ENCODE measurements at regions not wholly inside any gene's neighbourhood (a gene's known extent, or its start where the extent isn't known, plus 50 kb on each side); places are given as distances from the start of the nearest gene placed in this dataset.

DNA sequence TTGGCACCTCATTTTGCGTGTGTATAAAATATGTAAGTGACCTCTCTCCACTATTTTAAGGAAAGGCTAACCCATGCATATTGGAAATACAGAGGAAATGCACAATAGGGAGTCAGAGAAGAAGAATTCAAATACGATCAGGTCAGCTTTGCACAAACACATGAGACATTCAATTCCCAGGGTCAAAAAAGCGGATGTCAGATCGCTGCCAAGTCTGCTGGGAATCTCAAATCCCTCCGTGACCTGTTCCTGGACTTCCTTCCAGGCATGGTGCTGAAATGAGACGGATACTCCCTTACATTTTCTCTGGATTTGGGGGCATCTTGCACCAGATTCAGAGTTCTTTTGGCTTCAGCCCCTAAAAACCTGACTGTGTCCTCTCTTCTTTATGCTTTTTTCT, 91.9 kb upstream of the PRKCQ start:
- Histone ChIP-seq H3K9ac (ENCODE audit: low read length) (no peak overlapping the region), H3K27me3 (ENCODE audit: insufficient read depth, low read length) (peaks cover 69% of the 10 kb centered on the region), H3K4me3 (replicated peaks in 1 of 2; ENCODE audit: low read depth in 1 of 2, low read length in 2 of 2) (no peak overlapping the region), H3K36me3 (ENCODE audit: control insufficient read depth in 1 of 2, insufficient read depth in 2 of 2, low read length in 2 of 2) (no peaks in the 10 kb centered on the region), H3K9me3 (ENCODE audit: control insufficient read depth in 1 of 2, insufficient read depth in 1 of 2, low read depth in 1 of 2, low read length in 2 of 2) (no peaks in the 10 kb centered on the region), H3K9me2 (ENCODE audit: insufficient read depth) (no peaks in the 10 kb centered on the region), H3K4me2 (ENCODE audit: low read length) (no peak overlapping the region), H3K27ac (ENCODE audit: low read depth, low read length) (no peak overlapping the region), H4K20me1 (ENCODE audit: insufficient read depth) (no peaks in the 10 kb centered on the region), H3K4me1 (ENCODE audit: control insufficient read depth in 1 of 2, insufficient read depth in 2 of 2, low read length in 2 of 2) (no peaks in the 10 kb centered on the region), H2AFZ (ENCODE audit: low read depth, low read length, poor library complexity, severe bottlenecking) (no peak overlapping the region), H3K79me2 (ENCODE audit: insufficient read depth, low read length) (no peaks in the 10 kb centered on the region)
- CTCF ChIA-PET: interaction anchor here (0.9 kb wide), 1 partner anchor 8 kb away, joined by 3 read pairs; no protein-coding TSS in a partner anchor
- ATAC-seq (no peak), DNase-seq (ENCODE audit: low read depth, low spot score) (no peak)
- no peak for TF ChIP-seq EZH2phosphoT487 (IDR thresholded peaks at IDR 0.05; ENCODE audit: borderline replicate concordance)
- no peak for TF ChIP-seq EGR1 (IDR thresholded peaks at IDR 0.05; ENCODE audit: low read depth)
- TF ChIP-seq POLR2A (IDR thresholded peaks at IDR 0.05; ENCODE audit: borderline replicate concordance, extremely low read depth, insufficient read depth, insufficient read length): no peak
- TF ChIP-seq SRF (IDR thresholded peaks at IDR 0.05; ENCODE audit: low read depth): no peak
- TF ChIP-seq CEBPB (IDR thresholded peaks at IDR 0.05; ENCODE audit: low read depth): no peak
- no peak for TF ChIP-seq ZFX (IDR thresholded peaks at IDR 0.05)
- TF ChIP-seq, protein P1, sequence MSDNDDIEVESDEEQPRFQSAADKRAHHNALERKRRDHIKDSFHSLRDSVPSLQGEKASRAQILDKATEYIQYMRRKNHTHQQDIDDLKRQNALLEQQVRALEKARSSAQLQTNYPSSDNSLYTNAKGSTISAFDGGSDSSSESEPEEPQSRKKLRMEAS (IDR thresholded peaks at IDR 0.05): no peak
- intact Hi-C loops (cut with micrococcal nuclease): no loop called here
- RAD21 ChIA-PET (ENCODE audit: low non-redundant PET in 1 of 2, low total read pairs in 2 of 2, uncharacterized antibody in 2 of 2, unreplicated experiment in 2 of 2): no interaction called here
- POLR2A ChIA-PET: no interaction called here
- no TSS peak for BruUV-seq (replicated peaks)

DNA sequence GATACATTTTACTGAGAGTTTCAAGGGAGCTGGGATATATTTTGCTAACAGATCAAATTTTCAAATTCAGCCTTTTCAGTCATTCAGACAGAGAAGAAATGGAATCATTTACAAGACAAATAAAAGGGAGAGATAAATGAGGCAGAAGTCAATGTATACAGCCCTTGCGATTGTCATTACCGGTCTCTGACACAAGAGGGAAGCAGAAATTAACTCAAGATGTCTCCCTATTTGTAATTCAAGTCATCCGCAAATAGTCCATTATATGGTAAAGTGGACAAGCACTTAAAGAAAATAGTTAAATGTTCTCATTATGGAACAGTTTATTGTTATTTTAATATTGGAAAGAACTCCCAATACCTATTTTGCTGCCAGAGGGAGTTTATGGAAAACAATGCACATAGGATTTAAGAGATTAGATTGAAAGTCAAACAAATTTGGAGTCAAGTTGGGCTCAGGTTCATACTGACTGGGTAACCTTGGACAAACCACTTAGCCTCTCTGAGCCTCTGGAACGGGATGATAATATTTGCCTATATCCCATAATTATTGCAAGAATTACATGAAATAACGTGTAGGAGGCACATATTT, 89.3 kb upstream of the PRKCQ start:
- no peak overlapping the region for H3K4me2 ChIP-seq (ENCODE audit: low read length)
- H4K20me1 ChIP-seq (ENCODE audit: insufficient read depth): no peaks in the 10 kb centered on the region
- H3K4me1 ChIP-seq (ENCODE audit: control insufficient read depth in 1 of 2, insufficient read depth in 2 of 2, low read length in 2 of 2): no peaks in the 10 kb centered on the region
- ATAC-seq: peak; percentile 72
- TF ChIP-seq ZNF274 (IDR thresholded peaks at IDR 0.05; ENCODE audit: low read depth, low read length) (no peak), ZFX (IDR thresholded peaks at IDR 0.05) (no peak), TCF7L2 (IDR thresholded peaks at IDR 0.05; ENCODE audit: borderline replicate concordance, extremely low read depth, insufficient read depth, insufficient read length) (no peak), EZH2phosphoT487 (IDR thresholded peaks at IDR 0.05; ENCODE audit: borderline replicate concordance) (no peak), CEBPB (IDR thresholded peaks at IDR 0.05; ENCODE audit: low read depth) (no peak), RAD21 (IDR thresholded peaks at IDR 0.05; ENCODE audit: low read depth) (peak; percentile 68), JUND (IDR thresholded peaks at IDR 0.05) (no peak), SIN3A (IDR thresholded peaks at IDR 0.05; ENCODE audit: low read depth) (no peak)
- TF ChIP-seq, protein P2, sequence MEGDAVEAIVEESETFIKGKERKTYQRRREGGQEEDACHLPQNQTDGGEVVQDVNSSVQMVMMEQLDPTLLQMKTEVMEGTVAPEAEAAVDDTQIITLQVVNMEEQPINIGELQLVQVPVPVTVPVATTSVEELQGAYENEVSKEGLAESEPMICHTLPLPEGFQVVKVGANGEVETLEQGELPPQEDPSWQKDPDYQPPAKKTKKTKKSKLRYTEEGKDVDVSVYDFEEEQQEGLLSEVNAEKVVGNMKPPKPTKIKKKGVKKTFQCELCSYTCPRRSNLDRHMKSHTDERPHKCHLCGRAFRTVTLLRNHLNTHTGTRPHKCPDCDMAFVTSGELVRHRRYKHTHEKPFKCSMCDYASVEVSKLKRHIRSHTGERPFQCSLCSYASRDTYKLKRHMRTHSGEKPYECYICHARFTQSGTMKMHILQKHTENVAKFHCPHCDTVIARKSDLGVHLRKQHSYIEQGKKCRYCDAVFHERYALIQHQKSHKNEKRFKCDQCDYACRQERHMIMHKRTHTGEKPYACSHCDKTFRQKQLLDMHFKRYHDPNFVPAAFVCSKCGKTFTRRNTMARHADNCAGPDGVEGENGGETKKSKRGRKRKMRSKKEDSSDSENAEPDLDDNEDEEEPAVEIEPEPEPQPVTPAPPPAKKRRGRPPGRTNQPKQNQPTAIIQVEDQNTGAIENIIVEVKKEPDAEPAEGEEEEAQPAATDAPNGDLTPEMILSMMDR (IDR thresholded peaks at IDR 0.05 in 2 of 3, conservative IDR thresholded peaks at IDR 0.05 in 1 of 3; ENCODE audit: borderline replicate concordance in 1 of 3, insufficient read depth in 1 of 3, low read depth in 2 of 3, low read length in 2 of 3): peak; percentile 50 to 67 (median 60); a peak in 5 of 6 replicates
- RAD21 ChIA-PET (ENCODE audit: low non-redundant PET in 1 of 2, low total read pairs in 2 of 2, uncharacterized antibody in 2 of 2, unreplicated experiment in 2 of 2): no interaction called here
- intact Hi-C loops (cut with micrococcal nuclease): loop anchor here (1.0 to 5.0 kb wide), 3 partner anchors 87 to 748 kb away; partner anchors contain the start of gene PRKCQ
- BruUV-seq (replicated peaks): no TSS peak
- no peak overlapping the region for H2AFZ ChIP-seq (ENCODE audit: low read depth, low read length, poor library complexity, severe bottlenecking)
- no peak overlapping the region for H3K27ac ChIP-seq (ENCODE audit: low read depth, low read length)
- CTCF ChIA-PET: interaction anchor here (1.0 to 1.4 kb wide), 2 partner anchors 9 to 58 kb away, joined by 3 to 5 read pairs; no protein-coding TSS in a partner anchor
- H3K9me2 ChIP-seq (ENCODE audit: insufficient read depth): no peaks in the 10 kb centered on the region
- no peaks in the 10 kb centered on the region for H3K9me3 ChIP-seq (ENCODE audit: control insufficient read depth in 1 of 2, insufficient read depth in 1 of 2, low read depth in 1 of 2, low read length in 2 of 2)
- POLR2A ChIA-PET: no interaction called here
- DNase-seq (ENCODE audit: low read depth, low spot score): peak; percentile 44
- no peaks in the 10 kb centered on the region for H3K79me2 ChIP-seq (ENCODE audit: insufficient read depth, low read length)
- no peaks in the 10 kb centered on the region for H3K36me3 ChIP-seq (ENCODE audit: control insufficient read depth in 1 of 2, insufficient read depth in 2 of 2, low read length in 2 of 2)
- H3K4me3 ChIP-seq (replicated peaks in 1 of 2; ENCODE audit: low read depth in 1 of 2, low read length in 2 of 2): no peak overlapping the region
- H3K27me3 ChIP-seq (ENCODE audit: insufficient read depth, low read length): peaks cover 60% of the 10 kb centered on the region
- no peak overlapping the region for H3K9ac ChIP-seq (ENCODE audit: low read length)

Data from HCT116 (cell line).